KMS-11 (cell line): ENCODE measurements at regions not wholly inside any gene's neighbourhood (a gene's known extent, or its start where the extent isn't known, plus 50 kb on each side); places are given as distances from the start of the nearest gene placed in this dataset.

Source experiments
- H2AFZ ChIP-seq: fragments of 200-600 bp; sonication (generic); 2 replicates; pipeline ENCODE4 v1.6.1; 2016; ENCODE audit warnings: antibody characterized with exemption, mixed run types, low read depth
- H3K27ac ChIP-seq: fragments of 200-600 bp; sonication (generic); 2 replicates; pipeline ENCODE4 v1.6.1; 2016; ENCODE audit warnings: mild to moderate bottlenecking, mixed run types
- H3K27me3 ChIP-seq: fragments of 200-600 bp; sonication (generic); 2 replicates; pipeline ENCODE4 v1.6.1; 2017; ENCODE audit warnings: mild to moderate bottlenecking, low read depth, mixed run types, moderate library complexity; ENCODE audit not compliant: insufficient read depth
- H3K36me3 ChIP-seq: fragments of 200-600 bp; sonication (generic); 2 replicates; pipeline ENCODE4 v1.6.1; 2017; ENCODE audit warnings: mild to moderate bottlenecking, mixed run types; ENCODE audit not compliant: insufficient read depth
- H3K4me1 ChIP-seq: fragments of 200-600 bp; sonication (generic); 2 replicates; pipeline ENCODE4 v1.6.1; 2016; ENCODE audit warnings: mild to moderate bottlenecking, low read depth, mixed run types; ENCODE audit not compliant: poor library complexity, severe bottlenecking
- H3K4me2 ChIP-seq: fragments of 200-600 bp; sonication (generic); 2 replicates; pipeline ENCODE4 v1.7.0; 2016; ENCODE audit warnings: mild to moderate bottlenecking, mixed run types
- H3K4me3 ChIP-seq: fragments of 200-600 bp; sonication (generic); IDR thresholded peaks from 2 replicates; pipeline ENCODE4 v1.6.1; 2017; ENCODE audit warnings: low read depth, low read length, mixed read lengths; ENCODE audit not compliant: insufficient read depth
- H3K79me2 ChIP-seq: fragments of 200-600 bp; sonication (generic); 2 replicates; pipeline ENCODE4 v1.6.1; 2016; ENCODE audit warnings: low read depth, mixed run types; ENCODE audit not compliant: insufficient read depth
- H3K9ac ChIP-seq: fragments of 200-600 bp; sonication (generic); 2 replicates; pipeline ENCODE4 v1.6.1; 2016; ENCODE audit warnings: mild to moderate bottlenecking, mixed run types
- H4K20me1 ChIP-seq: fragments of 200-600 bp; sonication (generic); 2 replicates; pipeline ENCODE4 v1.6.1; 2016; ENCODE audit warnings: mild to moderate bottlenecking, mixed run types; ENCODE audit not compliant: insufficient read depth
- CTCF ChIP-seq: fragments of 200-600 bp; sonication (generic); conservative IDR thresholded peaks from 2 replicates; pipeline ENCODE4 v1.6.1; 2017; ENCODE audit warnings: low read depth, mild to moderate bottlenecking, antibody characterized with exemption, low read length, moderate library complexity, mixed read lengths

DNA sequence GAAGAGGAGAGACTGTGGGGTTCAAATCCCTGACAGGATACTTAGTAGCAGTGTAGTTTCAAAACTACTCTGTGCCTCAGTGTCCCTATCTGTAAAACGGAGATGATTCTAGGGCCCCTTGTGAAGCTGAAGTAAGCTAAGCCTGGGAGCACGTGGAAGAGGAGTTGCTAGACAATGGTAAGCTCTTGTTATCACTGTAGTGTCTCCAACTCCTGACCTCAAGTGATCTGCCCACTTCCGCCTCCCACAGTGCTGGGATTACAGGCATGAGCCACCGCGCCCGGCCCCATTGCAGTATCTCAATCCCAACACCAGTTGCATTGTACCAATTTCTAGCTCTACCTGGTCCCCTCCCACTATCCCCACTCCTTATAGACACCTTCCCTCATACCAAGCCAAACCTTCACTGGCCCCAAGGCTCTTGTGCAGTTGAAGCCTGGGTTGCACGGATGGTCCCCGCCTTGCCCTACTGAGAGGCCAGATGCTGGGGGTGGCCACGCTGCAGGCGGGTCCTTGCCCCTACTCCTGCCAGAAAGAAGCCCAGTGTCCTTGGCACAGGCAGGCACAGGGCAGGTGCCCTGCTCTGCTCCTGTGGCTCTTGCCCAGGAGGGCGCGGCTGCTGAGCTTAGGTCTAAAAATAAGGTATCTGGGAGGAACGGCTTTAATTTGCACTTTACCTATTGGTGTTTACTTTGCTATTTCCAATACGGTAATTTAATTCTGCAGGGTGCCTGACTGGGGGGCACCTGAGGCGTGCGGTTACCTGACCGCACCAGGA is 118.1 kb downstream of the VEGFA start:
- Histone ChIP-seq H3K36me3 (no peaks in the 10 kb centered on the region), H3K79me2 (no peaks in the 10 kb centered on the region), H3K27me3 (no peaks in the 10 kb centered on the region), H3K4me3 (no peak overlapping the region), H3K4me1 (peaks cover 17% of the 10 kb centered on the region), H3K9ac (no peak overlapping the region), H3K27ac (no peak overlapping the region), H3K4me2 (no peak overlapping the region), H4K20me1 (no peaks in the 10 kb centered on the region), H2AFZ (no peak overlapping the region)
- TF ChIP-seq CTCF: no peak

DNA sequence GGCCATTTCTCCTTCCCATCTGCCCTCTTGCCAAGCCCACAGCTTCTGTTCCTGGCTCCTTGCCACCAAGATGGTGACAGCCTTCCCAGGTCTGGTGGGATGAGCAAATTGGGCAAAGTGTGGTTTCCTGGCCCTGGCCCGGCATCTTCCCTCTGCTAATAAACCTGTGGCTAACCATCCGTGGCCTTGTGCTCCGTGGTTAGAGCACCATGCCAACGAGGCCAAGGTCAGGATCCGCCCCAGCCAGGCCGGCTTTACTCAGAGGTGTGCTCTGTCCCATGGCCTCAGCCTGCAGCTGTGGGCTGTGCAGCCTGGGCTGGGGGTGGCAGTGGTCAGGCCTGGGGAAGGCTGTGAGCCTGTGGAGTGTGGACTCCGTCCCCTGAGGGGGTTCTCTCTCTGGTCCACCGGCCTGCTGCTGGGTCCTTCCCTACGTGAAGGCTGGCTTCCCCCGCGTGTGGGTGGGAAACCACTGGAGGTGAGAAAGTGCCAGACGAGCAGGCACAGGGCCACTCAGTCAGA is 117.4 kb downstream of the VEGFA start:
- Histone ChIP-seq H3K4me3 (no peak overlapping the region), H3K36me3 (no peaks in the 10 kb centered on the region), H3K79me2 (no peaks in the 10 kb centered on the region), H3K27ac (no peak overlapping the region), H2AFZ (no peak overlapping the region), H3K4me1 (peaks cover 17% of the 10 kb centered on the region), H3K27me3 (no peaks in the 10 kb centered on the region), H3K4me2 (no peak overlapping the region), H3K9ac (no peak overlapping the region), H4K20me1 (no peaks in the 10 kb centered on the region)
- no peak for TF ChIP-seq CTCF

GRCh38 chr6:43886717-43887339 is 116.8 kb downstream of the VEGFA start:
- Histone ChIP-seq H3K4me2 (no peak overlapping the region; the same call in 1 of the 2 replicates), H3K27ac (no peak overlapping the region), H3K79me2 (no peaks in the 10 kb centered on the region)

GRCh38 chr6:43886067-43886461 is 116.1 kb downstream of the VEGFA start:
- no peaks in the 10 kb centered on the region for H4K20me1 ChIP-seq
- H3K27me3 ChIP-seq: no peaks in the 10 kb centered on the region
- H2AFZ ChIP-seq: no peak overlapping the region
- no peak overlapping the region for H3K4me3 ChIP-seq
- peak overlapping the region; percentile 34; the same call in 1 of the 2 replicates for H3K4me2 ChIP-seq
- no peak overlapping the region for H3K27ac ChIP-seq
- H3K36me3 ChIP-seq: no peaks in the 10 kb centered on the region
- H3K4me1 ChIP-seq: peaks cover 17% of the 10 kb centered on the region
- TF ChIP-seq CTCF: no peak
- H3K79me2 ChIP-seq: no peaks in the 10 kb centered on the region
- no peak overlapping the region for H3K9ac ChIP-seq

More at GRCh38 chr6:43886717-43887339, 116.8 kb downstream of the VEGFA start:
- no peak overlapping the region for H3K4me3 ChIP-seq
- H3K4me1 ChIP-seq: peaks cover 17% of the 10 kb centered on the region
- H3K36me3 ChIP-seq: no peaks in the 10 kb centered on the region
- no peak for TF ChIP-seq CTCF
- no peak overlapping the region for H2AFZ ChIP-seq
- H3K27me3 ChIP-seq: no peaks in the 10 kb centered on the region
- no peak overlapping the region for H3K9ac ChIP-seq
- H4K20me1 ChIP-seq: no peaks in the 10 kb centered on the region
